GM20431 (cell line): ENCODE measurements at regions not wholly inside any gene's neighbourhood (a gene's known extent, or its start where the extent isn't known, plus 50 kb on each side); places are given as distances from the start of the nearest gene placed in this dataset.

ENCODE experiments used
- in situ Hi-C: fragments of 300-500 bp; cut with MseI, MboI; formaldehyde crosslinking; loops from one replicate; pipeline ENCODE4 v1.15.0; 2020; ENCODE audit warnings: low sequenced_read_pairs; ENCODE audit not compliant: unreplicated experiment

DNA sequence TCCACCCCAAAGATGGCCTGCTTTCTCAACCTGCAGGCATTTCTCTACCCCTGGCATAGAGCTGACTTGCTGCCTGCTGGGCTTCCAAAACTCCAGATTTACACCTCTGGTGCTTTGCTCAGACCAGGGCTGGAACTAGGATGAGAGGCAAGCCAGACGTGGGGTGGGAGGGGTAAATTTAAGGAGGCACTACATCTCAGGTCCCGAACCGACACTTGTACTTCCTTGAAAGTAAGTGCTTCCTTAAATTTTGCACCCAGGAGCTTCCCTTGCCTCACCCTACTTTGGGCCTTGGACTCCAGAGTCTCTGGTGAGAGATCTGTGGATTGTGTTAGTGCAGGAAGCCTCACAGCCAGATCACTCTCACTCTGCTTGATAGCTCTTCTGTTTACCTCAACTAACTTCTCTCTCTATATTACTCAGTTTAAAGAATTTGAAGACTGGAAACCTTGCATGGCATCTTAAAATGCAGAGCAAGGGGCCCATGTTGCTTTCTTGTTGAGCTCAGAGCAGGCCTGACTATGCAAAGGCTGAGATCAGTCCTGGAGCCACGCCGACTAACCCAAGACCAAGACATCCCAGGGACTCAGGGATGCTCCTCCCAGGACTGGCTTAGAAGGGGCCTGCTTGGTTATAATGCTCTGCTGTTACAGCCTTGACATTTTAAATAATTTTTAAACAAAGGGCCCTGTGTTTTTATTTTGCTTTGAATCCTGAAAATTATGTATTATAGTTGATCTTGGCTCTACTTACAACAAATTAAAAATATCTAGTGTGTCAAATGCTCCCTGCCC, 145.0 kb upstream of the LEF1 start:
- in situ Hi-C loops: no loop called here

DNA sequence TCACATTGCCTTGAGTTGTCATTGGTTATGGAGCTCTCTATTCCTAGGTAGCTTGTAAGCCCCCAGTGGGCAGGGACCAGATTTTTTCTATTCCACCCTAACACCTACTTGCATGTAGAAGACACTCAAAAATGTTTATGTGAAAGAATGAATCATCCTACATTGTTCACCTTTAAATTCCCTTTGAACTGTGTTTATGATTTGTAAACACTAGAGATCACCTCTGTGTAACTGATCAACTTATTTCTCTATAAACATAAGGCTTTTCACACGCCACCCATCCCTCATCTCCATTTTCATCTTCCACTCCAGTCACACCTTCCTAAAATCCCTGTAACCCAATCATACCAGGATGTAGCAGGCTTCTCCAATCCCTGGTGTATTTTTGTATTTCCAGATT, 142.6 kb upstream of the LEF1 start:
- in situ Hi-C loops: no loop called here

DNA sequence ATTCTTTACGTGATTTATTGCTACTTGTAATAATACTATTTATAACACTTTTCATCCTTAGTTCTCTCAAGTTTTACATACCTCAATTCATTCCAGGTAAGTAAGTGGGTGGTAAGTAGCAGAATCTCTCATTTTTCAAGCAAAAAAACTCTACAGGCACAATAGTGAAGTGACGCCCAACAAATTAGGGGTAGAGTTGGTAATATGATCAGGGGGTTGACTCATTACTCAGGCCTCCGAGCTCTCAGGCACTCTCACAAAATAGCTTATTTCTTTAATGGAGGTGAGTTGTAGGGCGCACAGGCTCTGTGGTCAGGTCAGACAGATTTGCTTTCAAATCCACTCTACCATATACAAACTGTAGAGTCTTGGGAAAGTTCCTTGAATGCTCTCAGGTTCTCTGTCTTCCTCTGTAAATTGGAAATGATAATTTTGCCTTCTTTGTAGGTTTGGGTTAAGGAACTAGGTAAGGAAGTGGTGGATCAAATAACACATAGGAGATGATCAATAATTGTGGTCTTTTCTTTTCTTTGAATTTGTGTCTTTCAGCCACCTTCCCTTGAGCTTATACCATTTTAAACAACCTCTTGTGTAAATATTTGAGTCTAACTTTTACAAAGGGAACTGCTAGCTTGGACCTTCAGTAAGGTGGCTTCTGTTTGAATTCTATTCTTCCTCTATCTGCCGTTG, 134.9 kb upstream of the LEF1 start:
- in situ Hi-C loops: no loop called here

DNA sequence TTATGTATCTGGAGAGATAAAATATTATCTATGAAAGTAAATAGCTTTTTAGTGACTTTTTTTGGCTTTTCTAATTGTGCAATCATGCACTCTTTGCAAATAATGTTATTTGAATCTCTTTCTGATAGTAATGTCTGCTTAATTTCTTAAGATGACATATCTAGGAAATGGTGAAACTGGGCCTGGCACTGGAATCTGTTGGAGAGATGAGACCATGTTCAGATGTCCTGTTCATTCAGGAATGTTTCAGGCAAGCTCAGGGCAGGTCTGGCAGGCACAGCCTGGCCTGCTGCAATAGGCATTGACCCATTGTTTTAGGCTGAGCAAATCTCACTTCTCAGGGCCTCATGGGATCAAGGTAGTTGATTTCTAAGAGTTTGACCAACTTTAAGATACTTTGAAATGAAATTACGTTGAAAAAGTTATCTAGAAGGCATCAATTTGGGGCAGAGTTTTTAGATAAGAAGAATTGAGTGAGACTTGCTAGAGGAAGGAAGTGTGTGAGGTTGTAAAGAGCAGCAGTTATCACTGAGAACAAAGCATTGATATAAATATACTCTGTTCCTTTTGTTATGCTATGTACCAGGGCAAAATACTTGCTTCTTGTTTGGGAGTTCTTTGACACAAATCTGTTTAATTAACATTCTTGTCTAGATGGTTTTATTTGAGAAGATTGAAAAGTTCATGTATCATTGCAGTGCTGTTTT, 133.0 kb upstream of the LEF1 start:
- in situ Hi-C loops: no loop called here

DNA sequence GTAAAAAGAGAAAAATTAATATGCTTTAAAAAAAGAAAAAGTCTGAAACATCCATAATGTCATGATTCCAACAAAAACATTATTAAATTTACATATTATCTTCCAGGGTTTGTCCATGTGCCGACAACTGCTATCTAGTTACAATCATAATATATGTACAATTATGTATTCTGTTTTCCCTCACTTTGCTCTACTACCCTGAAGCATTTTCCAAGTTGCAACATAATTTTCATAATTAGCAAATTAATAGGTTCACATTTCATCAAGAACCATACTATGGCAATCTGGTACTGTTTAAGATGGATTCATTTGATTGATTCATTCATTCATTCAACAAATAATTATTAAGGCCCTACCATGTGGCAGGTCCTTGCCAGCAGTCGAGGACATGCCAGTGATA, 128.9 kb upstream of the LEF1 start:
- in situ Hi-C loops: no loop called here

DNA sequence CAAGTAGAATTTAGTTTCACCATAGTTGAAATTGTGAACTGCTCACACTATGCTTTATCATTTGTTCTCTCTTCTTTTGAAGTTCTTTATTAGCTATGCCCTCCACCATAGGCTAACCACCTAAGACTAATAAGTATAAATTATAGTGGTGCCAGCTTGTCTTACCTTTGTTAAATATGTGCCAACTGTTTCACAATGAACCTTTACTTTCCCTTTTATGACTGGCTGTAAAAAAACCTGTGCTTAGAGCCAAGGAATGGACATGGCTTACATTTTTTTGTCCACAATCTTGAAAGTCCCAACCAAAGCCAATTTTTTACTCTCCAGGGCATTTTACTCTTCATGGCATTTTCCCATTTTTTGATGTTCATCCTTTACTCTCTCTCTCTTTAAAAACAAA, 123.5 kb upstream of the LEF1 start:
- in situ Hi-C loops: no loop called here

DNA sequence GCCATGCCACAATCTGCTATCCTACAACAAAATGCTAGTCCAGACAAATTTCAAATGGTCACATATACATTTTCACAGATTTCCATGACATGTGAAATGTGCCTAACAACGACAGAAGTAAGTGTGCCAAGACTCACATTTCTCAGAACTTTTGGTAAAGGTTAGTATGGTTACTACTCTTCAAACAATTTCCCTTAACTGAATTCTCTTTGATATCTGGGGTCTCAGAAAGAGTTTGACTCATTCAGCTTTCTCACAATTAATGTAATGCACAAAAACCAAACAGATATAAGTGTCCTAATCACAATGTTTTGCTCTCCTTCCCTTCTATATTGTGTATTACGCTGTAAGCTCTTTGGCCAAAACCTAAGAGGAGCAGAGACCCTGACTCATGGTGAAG, 122.4 kb upstream of the LEF1 start:
- in situ Hi-C loops: no loop called here

DNA sequence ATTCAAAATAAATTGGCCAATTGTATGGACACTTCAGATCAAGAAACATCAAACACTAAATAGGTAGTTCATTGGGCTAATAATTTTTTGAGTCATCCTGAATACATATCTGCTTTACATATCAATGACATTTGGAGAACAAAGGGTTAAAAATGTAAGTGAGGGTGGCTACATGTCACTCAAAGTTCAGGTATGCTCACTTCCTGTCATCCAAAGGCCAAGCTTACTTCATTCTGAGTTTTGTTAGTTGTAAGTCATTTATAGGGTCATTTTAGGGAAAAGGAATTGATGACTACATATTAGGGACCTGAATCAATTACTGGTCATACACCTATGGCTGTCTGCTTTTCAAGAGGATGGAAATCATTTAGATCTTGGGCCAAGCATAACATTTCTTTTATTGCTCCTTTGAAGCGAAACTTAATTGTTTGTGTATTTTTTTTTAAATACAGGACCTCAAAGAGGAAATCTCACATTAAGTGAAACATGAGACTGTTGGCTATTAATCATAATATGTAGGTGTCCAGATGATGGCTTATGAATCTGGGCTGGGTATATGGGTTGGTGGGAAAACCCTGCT, 119.2 kb upstream of the LEF1 start:
- in situ Hi-C loops: no loop called here

DNA sequence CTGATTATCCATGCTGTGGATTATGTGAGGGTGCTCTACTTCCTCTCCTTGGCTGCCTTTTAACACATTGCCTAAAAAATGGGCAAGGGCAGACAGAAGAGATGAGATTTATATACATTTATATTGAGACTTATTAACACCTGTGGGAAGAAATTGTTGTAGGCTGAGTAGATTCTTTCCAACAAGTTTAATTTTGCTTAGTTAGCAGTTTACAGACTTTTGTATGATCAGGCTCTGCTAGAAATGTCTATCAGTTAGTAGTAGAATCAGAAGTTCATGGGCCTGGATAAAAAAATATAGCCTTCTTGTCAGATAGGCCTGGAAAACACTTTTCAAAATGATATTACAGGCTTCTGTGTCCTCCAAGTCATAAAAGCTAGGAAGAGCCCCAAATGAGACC, 111.3 kb upstream of the LEF1 start:
- in situ Hi-C loops: no loop called here

DNA sequence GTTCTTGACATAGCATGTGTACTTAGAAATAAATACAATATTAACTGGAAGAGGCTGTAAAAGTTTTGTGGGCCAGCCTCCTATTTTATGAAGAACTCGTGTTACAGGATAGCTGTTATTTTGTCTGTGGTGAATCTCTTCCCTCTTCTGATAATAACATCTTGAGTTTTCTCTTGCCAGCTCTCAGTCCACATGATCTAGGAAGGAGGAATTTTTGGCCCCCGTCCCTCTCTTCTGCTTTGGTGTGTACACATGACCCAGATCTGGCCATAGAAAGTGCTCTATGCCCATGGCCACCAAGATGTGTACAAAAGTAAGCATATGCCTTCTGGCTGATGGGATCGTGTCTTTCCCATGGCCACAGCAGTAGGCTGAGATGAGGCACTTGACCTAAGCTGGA, 108.0 kb upstream of the LEF1 start:
- in situ Hi-C loops: no loop called here

DNA sequence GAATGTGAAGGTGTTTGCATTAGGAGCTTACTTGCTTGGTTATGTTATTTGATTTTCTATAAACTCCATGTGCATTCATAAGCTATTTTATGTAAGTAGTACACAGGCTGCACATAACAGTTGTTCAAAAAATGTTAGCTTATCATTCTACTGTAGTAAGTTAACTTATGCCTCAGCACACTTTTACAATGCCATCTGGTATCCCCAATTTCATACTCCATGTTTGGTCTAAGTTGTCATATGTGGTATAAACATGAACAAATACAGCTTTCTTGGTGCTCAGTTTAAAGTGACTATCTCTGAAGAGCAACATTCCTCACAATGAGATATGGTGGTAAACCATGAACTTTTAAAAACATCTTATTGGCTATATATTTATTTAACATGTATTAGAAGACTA, 104.3 kb upstream of the LEF1 start:
- in situ Hi-C loops: no loop called here

DNA sequence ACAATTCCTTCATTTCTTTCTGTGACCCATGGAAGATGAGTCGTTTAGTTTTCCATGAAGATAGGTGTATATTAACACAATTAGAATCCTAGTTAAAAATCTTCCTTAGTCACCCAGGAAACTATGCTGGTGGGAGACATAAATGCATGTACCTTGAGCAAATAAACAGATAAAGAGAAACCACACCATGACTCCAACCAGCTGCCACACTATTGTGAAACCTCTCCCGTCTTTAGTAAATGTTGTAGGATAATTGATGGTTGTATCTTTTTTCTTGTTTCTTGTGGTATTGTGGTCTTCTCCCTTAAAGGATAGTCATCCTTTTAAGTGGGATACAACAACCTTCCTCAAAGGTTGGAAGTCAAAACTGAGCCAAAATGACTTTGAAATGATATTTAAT, 103.8 kb upstream of the LEF1 start:
- in situ Hi-C loops: no loop called here

DNA sequence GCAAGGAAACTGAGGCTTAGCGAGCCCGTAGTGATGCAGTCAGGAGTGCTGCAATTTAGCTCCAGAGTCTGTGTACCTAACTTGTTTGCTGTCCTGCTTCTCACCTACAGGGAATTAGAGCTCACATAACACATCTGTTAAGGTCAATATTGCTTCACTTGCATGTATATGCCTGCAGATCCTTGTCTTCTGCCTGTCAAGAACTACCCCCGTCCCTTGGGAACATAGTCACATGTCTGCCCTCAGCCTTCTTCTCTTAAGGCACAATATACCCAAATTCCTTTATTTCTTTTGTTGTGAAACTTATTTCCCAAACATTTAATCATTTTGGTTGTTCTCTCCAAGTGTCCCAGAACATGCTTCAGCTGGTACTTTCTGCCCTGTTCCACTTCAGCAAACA, 103.3 kb upstream of the LEF1 start:
- in situ Hi-C loops: no loop called here

DNA sequence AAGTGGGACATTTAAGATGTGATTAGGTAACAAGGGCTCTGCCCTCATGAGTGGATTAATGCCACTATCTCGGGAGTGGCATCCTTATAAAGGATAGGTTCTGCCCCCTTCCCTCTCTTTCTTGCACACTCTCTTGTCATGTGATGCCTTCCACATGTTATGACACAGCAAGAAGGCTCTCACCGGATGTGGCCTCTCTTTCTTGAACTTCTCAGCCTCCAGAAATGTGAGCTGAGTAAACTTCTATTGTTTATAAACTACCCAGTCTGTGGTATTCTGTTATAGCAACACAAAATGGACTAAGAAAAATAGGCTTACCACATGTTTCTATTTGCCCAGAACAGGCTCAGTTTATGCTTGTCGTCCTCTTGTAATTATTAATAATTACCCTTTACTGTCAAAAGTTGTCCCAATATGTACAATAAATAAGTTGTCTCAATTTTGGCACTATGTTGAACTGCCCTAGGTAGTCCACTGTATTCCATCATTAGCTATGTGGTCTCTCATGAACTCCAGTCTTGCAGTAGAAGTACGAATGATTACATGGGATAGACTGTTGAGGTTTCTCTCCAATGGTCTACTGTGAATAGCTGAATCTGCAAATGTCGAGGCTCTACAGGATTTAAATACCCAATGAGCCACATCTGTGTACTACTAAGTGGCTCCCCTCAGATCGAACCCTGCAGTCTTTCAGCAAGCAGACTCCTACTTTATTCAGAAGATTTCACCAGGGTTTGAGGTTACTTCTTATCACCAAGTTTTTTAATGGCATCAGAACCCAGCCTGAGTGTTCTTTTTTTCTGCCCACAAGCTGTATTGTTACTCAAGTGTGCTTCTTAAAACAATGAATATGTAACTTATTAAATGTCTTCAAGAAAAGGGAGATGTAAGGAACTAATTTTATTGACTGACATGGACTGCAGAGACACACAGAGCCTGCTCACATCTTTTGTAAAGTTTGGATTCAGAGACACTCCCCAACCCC, 102.0 kb upstream of the LEF1 start:
- in situ Hi-C loops: no loop called here

DNA sequence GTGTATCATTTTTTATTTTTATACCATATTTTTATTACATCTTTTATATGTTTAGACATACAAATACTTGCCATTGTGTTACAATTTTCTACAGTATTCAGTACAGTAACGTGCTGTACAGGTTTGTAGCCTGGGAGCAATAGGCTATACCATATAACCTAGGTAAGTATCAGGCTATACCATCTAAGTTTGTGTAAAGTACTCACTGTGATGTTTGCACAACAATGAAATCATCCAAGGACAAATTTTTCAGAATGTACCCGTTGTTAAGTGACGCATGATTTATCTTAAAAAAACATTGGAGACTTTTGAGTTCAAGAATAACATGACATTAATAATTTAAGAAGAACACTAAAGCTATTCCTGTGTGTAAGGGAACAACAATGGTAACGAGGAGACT, 96.0 kb upstream of the LEF1 start:
- in situ Hi-C loops: no loop called here

DNA sequence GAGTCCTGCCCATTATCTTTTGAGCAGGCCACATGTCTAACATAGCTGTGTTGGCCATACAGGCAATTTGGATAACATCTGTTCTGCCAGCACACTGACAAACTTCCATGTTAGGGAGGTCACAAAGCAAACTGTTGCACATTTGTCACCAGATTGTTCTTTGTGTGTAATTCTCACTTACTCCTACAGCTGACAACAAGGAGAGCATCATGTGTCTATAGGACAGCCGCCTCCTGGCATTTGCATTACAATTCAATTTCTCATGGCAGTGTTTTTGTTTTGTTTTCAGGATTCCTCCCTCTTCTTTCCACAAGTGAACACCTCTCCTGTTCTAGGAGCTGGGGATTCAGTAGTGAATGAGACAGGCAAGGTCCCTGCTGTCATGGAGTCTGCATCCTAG, 94.3 kb upstream of the LEF1 start:
- in situ Hi-C loops: no loop called here

DNA sequence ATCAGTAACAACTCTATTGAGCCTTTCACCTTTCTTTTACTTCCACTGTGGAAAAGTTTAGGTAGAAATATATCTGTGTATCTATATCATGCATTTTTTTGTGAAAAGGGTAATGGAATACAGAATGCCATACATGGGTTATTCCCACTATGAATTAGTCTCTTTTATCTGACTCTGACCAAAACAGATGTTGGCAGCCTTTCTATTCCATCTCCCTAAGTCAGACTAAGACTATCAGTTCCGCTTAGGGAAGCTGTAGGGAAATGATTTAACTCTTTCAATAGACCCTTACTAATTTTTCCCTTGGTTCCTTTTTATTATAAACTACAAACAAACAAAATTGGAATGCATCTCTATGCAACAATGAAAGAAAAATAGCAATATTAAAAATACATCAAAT, 92.3 kb upstream of the LEF1 start:
- in situ Hi-C loops: no loop called here

DNA sequence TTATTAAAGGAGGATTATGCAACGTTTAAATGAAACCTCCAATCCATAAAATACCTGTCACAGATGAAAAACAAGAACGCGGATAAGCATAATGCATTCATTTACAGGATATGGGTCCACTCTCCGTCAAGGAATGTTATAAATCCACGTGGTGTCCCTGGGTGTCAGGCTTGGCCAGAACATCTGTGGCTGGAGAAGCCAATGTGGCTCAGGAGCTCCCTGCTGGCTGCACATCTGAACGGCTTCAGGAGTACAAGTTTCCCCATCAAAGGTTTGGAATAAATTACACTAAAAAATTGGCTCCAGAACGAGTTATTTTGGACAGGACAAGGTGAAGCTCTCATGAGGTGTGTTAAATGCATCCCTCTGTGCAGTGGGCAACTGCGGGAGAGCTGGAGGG, 87.8 kb upstream of the LEF1 start:
- in situ Hi-C loops: no loop called here

DNA sequence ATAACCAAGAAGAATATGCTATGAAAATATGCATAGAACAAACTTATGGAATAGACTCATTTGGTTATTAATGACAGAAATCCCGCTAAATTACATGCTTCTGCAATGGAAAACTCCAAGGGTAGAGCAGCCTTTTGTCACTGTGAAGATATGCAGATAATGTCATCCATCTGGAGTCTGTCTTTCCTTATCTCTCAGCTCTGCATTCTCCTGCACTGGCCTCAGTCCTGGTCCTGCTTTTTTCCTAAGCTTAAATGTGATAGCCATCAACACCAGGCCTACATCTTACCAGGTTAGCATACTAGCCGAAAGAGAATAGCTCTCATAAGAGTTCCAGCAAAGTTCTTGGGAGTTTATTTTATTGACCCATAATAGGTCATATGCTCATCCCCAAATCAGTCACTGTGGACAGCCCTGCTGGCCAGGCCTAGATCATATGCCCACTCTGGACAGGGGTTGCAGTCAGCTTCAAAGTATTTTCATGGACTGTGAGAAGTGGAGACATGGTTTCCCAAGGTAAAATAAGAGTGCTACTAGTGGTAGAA, 86.5 kb upstream of the LEF1 start:
- in situ Hi-C loops: no loop called here

DNA sequence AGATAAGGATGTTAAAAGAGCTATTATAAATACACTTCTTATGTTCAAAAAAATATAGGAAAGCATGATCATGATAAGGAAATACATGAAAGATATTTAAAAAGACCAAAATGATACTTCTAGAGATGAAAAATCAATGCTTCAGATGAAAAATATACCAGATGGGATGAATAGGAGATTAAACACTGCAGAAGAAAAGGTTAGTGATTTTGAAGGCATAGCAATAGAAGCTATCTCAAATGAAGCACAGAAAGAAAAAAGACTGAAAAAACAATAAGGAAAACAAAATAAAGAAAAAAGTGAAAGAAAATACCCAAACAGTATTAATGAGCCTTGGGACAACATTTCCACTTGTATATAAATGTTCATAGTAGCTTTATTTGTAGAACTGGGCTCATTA, 80.7 kb upstream of the LEF1 start:
- in situ Hi-C loops: no loop called here
